Neural cell (in vitro differentiated cells): ENCODE measurements at regions not wholly inside any gene's neighbourhood (a gene's known extent, or its start where the extent isn't known, plus 50 kb on each side); places are given as distances from the start of the nearest gene placed in this dataset.

ENCODE experiments used
- H2AFZ ChIP-seq: fragments of 200-600, 300-800 bp; sonication (generic), shearing (Covaris generic); 2 replicates; pipeline ENCODE4 v1.6.0; 2014; ENCODE audit warnings: low read depth, mild to moderate bottlenecking, antibody characterized with exemption, low read length, moderate library complexity
- H3F3A ChIP-seq: fragments of 200-600 bp; shearing (Covaris generic); 2 replicates; pipeline ENCODE4 v1.6.1; 2016; ENCODE audit warnings: mild to moderate bottlenecking, moderate library complexity, mixed read lengths, antibody characterized with exemption, low read length; ENCODE audit not compliant: insufficient read depth, poor library complexity, severe bottlenecking
- H3K27ac ChIP-seq: fragments of 200-600, 300-800 bp; sonication (generic), shearing (Covaris generic); 2 replicates; pipeline ENCODE4 v1.5.1; 2014; ENCODE audit warnings: mild to moderate bottlenecking, low read length, moderate library complexity
- H3K27me3 ChIP-seq: fragments of 300-800, 200-600 bp; sonication (generic), shearing (Covaris generic); 2 replicates; pipeline ENCODE4 v1.6.0; 2014; ENCODE audit warnings: mild to moderate bottlenecking, low read depth, low read length, moderate library complexity; ENCODE audit not compliant: insufficient read depth
- H3K36me3 ChIP-seq: fragments of 300-800, 200-600 bp; sonication (generic), shearing (Covaris generic); 2 replicates; pipeline ENCODE4 v1.5.1; 2014; ENCODE audit warnings: mild to moderate bottlenecking, antibody characterized with exemption, low read length, moderate library complexity; ENCODE audit not compliant: insufficient read depth
- H3K4me2 ChIP-seq: fragments of 300-800, 200-600 bp; sonication (generic), shearing (Covaris generic); 2 replicates; pipeline ENCODE4 v1.6.0; 2014; ENCODE audit warnings: mild to moderate bottlenecking, low read length
- H3K4me3 ChIP-seq: fragments of 300-800, 200-600 bp; sonication (generic), shearing (Covaris generic); 2 replicates; pipeline ENCODE4 v1.5.1; 2014; ENCODE audit warnings: mild to moderate bottlenecking, low read length, moderate library complexity
- H3K79me2 ChIP-seq: fragments of 200-600 bp; shearing (Covaris generic); replicated peaks from 2 replicates; pipeline ENCODE4 v1.6.0; 2014; ENCODE audit warnings: mild to moderate bottlenecking, low read length, moderate library complexity; ENCODE audit not compliant: insufficient read depth
- H3K9ac ChIP-seq: fragments of 300-800, 200-600 bp; sonication (generic), shearing (Covaris generic); 2 replicates; pipeline ENCODE4 v1.6.1; 2016; ENCODE audit warnings: mild to moderate bottlenecking, low read length, mixed read lengths
- H3K9me2 ChIP-seq: fragments of 200-600 bp; shearing (Covaris generic); 2 replicates; pipeline ENCODE4 v1.6.1; 2016; ENCODE audit warnings: mild to moderate bottlenecking, low read length, mixed read lengths; ENCODE audit not compliant: insufficient read depth
- H3K9me3 ChIP-seq: fragments of 200-600, 300-800 bp; sonication (generic), shearing (Covaris generic); 2 replicates; pipeline ENCODE4 v1.6.1; 2016; ENCODE audit warnings: mild to moderate bottlenecking, mixed run types, low read length, moderate library complexity, mixed read lengths
- H4K20me1 ChIP-seq: fragments of 200-600 bp; shearing (Covaris generic); 2 replicates; pipeline ENCODE4 v1.6.1; 2016; ENCODE audit warnings: mild to moderate bottlenecking, mixed run types; ENCODE audit not compliant: insufficient read depth
- EP300 ChIP-seq: fragments of 450-650 bp; conservative IDR thresholded peaks from 2 replicates; pipeline ENCODE4 v1.6.1; 2014; ENCODE audit warnings: antibody characterized with exemption, mild to moderate bottlenecking, moderate library complexity; ENCODE audit not compliant: poor library complexity, severe bottlenecking
- EZH2 ChIP-seq: fragments of 200-600, 300-800 bp; shearing (Covaris generic), sonication (generic); IDR thresholded peaks from 2 replicates; pipeline ENCODE4 v1.6.1; 2014; ENCODE audit warnings: antibody characterized with exemption, low read length, borderline replicate concordance, mild to moderate bottlenecking; ENCODE audit not compliant: insufficient read depth, poor library complexity, severe bottlenecking
- MXI1 ChIP-seq: fragments of 450-650 bp; conservative IDR thresholded peaks from 2 replicates; pipeline ENCODE4 v1.6.1; 2014; ENCODE audit warnings: antibody characterized with exemption, mild to moderate bottlenecking; ENCODE audit not compliant: poor library complexity, severe bottlenecking
- POLR2AphosphoS5 ChIP-seq: IDR thresholded peaks from 2 replicates; pipeline ENCODE4 v1.6.1; 2012
- RAD21 ChIP-seq: fragments of 450-650 bp; conservative IDR thresholded peaks from 2 replicates; pipeline ENCODE4 v1.6.1; 2014; ENCODE audit warnings: antibody characterized with exemption, mild to moderate bottlenecking, moderate library complexity
- SMC3 ChIP-seq: fragments of 450-650 bp; conservative IDR thresholded peaks from 2 replicates; pipeline ENCODE4 v1.6.1; 2014; ENCODE audit warnings: antibody characterized with exemption, mild to moderate bottlenecking, moderate library complexity; ENCODE audit not compliant: poor library complexity
- TAF1 ChIP-seq: IDR thresholded peaks from 2 replicates; pipeline ENCODE4 v1.6.1; 2012; ENCODE audit warnings: low read depth
- TF ChIP-seq, protein P1 (sequence below): IDR thresholded peaks from 2 replicates; pipeline ENCODE4 v1.6.1; 2012; ENCODE audit warnings: borderline replicate concordance

- no peak overlapping the region for H3K9ac ChIP-seq
- no peaks in the 10 kb centered on the region for H3K36me3 ChIP-seq
- H3K27me3 ChIP-seq, result no peaks in the 10 kb centered on the region
- H3K27ac ChIP-seq, result no peak overlapping the region
- no peak for TF ChIP-seq POLR2AphosphoS5
- no peak for TF ChIP-seq RAD21
- TF ChIP-seq EZH2, result no peak
- H3K4me2 ChIP-seq, result no peak overlapping the region
- no peak overlapping the region for H2AFZ ChIP-seq
- no peaks in the 10 kb centered on the region for H3K9me2 ChIP-seq
- no peaks in the 10 kb centered on the region for H3K9me3 ChIP-seq
- no peaks in the 10 kb centered on the region for H4K20me1 ChIP-seq
- no peaks in the 10 kb centered on the region for H3F3A ChIP-seq
- no peaks in the 10 kb centered on the region for H3K79me2 ChIP-seq
- H3K4me3 ChIP-seq, result no peak overlapping the region
Measured at GRCh38 chr13:68345963-68346531, 1115.9 kb upstream of the PCDH9 start.

- H4K20me1 ChIP-seq, result no peaks in the 10 kb centered on the region
- H2AFZ ChIP-seq, result no peak overlapping the region
- no peaks in the 10 kb centered on the region for H3K9me2 ChIP-seq
- TF ChIP-seq SMC3, result no peak
- TF ChIP-seq TAF1, result no peak
- TF ChIP-seq EP300, result no peak
- no peak for TF ChIP-seq RAD21
- no peak for TF ChIP-seq EZH2
- TF ChIP-seq POLR2AphosphoS5, result no peak
- no peaks in the 10 kb centered on the region for H3K9me3 ChIP-seq
- H3K36me3 ChIP-seq, result no peaks in the 10 kb centered on the region
- H3K4me3 ChIP-seq, result no peak overlapping the region
- no peak overlapping the region for H3K9ac ChIP-seq
- no peak overlapping the region for H3K27ac ChIP-seq
- H3F3A ChIP-seq, result no peaks in the 10 kb centered on the region
- H3K27me3 ChIP-seq, result no peaks in the 10 kb centered on the region
- no peak overlapping the region for H3K4me2 ChIP-seq
- H3K79me2 ChIP-seq, result no peaks in the 10 kb centered on the region
Measured at GRCh38 chr13:68323124-68323523, 1093.0 kb upstream of the PCDH9 start.

- no peaks in the 10 kb centered on the region for H3K79me2 ChIP-seq
- no peak overlapping the region for H3K9ac ChIP-seq
- H3K4me2 ChIP-seq, result no peak overlapping the region
- H3K27me3 ChIP-seq, result no peaks in the 10 kb centered on the region
- H3F3A ChIP-seq, result no peaks in the 10 kb centered on the region
- no peak overlapping the region for H3K27ac ChIP-seq
- no peak overlapping the region for H2AFZ ChIP-seq
- TF ChIP-seq MXI1 (no peak), EZH2 (no peak), POLR2AphosphoS5 (no peak), TAF1 (no peak), RAD21 (no peak), EP300 (no peak), SMC3 (no peak)
- TF ChIP-seq, protein P1, sequence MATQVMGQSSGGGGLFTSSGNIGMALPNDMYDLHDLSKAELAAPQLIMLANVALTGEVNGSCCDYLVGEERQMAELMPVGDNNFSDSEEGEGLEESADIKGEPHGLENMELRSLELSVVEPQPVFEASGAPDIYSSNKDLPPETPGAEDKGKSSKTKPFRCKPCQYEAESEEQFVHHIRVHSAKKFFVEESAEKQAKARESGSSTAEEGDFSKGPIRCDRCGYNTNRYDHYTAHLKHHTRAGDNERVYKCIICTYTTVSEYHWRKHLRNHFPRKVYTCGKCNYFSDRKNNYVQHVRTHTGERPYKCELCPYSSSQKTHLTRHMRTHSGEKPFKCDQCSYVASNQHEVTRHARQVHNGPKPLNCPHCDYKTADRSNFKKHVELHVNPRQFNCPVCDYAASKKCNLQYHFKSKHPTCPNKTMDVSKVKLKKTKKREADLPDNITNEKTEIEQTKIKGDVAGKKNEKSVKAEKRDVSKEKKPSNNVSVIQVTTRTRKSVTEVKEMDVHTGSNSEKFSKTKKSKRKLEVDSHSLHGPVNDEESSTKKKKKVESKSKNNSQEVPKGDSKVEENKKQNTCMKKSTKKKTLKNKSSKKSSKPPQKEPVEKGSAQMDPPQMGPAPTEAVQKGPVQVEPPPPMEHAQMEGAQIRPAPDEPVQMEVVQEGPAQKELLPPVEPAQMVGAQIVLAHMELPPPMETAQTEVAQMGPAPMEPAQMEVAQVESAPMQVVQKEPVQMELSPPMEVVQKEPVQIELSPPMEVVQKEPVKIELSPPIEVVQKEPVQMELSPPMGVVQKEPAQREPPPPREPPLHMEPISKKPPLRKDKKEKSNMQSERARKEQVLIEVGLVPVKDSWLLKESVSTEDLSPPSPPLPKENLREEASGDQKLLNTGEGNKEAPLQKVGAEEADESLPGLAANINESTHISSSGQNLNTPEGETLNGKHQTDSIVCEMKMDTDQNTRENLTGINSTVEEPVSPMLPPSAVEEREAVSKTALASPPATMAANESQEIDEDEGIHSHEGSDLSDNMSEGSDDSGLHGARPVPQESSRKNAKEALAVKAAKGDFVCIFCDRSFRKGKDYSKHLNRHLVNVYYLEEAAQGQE, result no peak
- H3K9me2 ChIP-seq, result no peaks in the 10 kb centered on the region
- no peaks in the 10 kb centered on the region for H4K20me1 ChIP-seq
- H3K4me3 ChIP-seq, result no peak overlapping the region
- H3K9me3 ChIP-seq, result no peaks in the 10 kb centered on the region
- H3K36me3 ChIP-seq, result no peaks in the 10 kb centered on the region
Measured at GRCh38 chr13:68319384-68319783, 1089.2 kb upstream of the PCDH9 start.
